ENCODE measurements at regions not wholly inside any gene's neighbourhood (a gene's known extent, or its start where the extent isn't known, plus 50 kb on each side); places are given as distances from the start of the nearest gene placed in this dataset.
"Not testable (repeated sequence)": the region's sequence is repeated elsewhere in the genome, so short reads cannot be mapped to it uniquely, and the experiment has no call there.

- no peak for DNase-seq (ENCODE audit: low spot score)
These were observed 1304.1 kb upstream of the CHAC2 start for GRCh38 chr2:52463457-52463856.

GRCh38 chr2:52456561-52457377 is 1310.8 kb upstream of the CHAC2 start:
- DNase-seq (ENCODE audit: low spot score), result no peak

GRCh38 chr2:52454962-52455361 is 1312.6 kb upstream of the CHAC2 start:
- DNase-seq (ENCODE audit: low spot score), result no peak

- no peak for DNase-seq (ENCODE audit: low spot score)
These were observed 1315.4 kb upstream of the CHAC2 start for GRCh38 chr2:52452201-52452600.

GRCh38 chr2:52445686-52446085 is 1321.9 kb upstream of the CHAC2 start:
- no peak for DNase-seq (ENCODE audit: low spot score)

- DNase-seq (ENCODE audit: low spot score), result no peak
These were observed 1336.2 kb upstream of the CHAC2 start for GRCh38 chr2:52431352-52431760.

GRCh38 chr2:52429740-52430139 is 1337.9 kb upstream of the CHAC2 start:
- DNase-seq (ENCODE audit: low spot score), result no peak

- no peak for DNase-seq (ENCODE audit: low spot score)
These were observed 1338.4 kb upstream of the CHAC2 start for GRCh38 chr2:52429171-52429570.

GRCh38 chr2:52428224-52428623 is 1339.4 kb upstream of the CHAC2 start:
- DNase-seq (ENCODE audit: low spot score), result no peak

- no peak for DNase-seq (ENCODE audit: low spot score)
These were observed 1343.9 kb upstream of the CHAC2 start for GRCh38 chr2:52423655-52424054.

GRCh38 chr2:52423111-52423510 is 1344.5 kb upstream of the CHAC2 start:
- DNase-seq (ENCODE audit: low spot score), result no peak

- DNase-seq (ENCODE audit: low spot score), result no peak
These were observed 1351.3 kb upstream of the CHAC2 start for GRCh38 chr2:52416340-52416739.

GRCh38 chr2:52414561-52415295 is 1352.9 kb upstream of the CHAC2 start:
- DNase-seq (ENCODE audit: low spot score), result no peak

- DNase-seq (ENCODE audit: low spot score), result not testable (repeated sequence)
These were observed 1358.1 kb upstream of the CHAC2 start for GRCh38 chr2:52409308-52410118.

- no peak for DNase-seq (ENCODE audit: low spot score)
These were observed 1361.6 kb upstream of the CHAC2 start for GRCh38 chr2:52405980-52406379.

- no peak for DNase-seq (ENCODE audit: low spot score)
These were observed 1362.7 kb upstream of the CHAC2 start for GRCh38 chr2:52404866-52405265.

GRCh38 chr2:52404046-52404445 is 1363.6 kb upstream of the CHAC2 start:
- no peak for DNase-seq (ENCODE audit: low spot score)

GRCh38 chr2:52402128-52402527 is 1365.5 kb upstream of the CHAC2 start:
- DNase-seq (ENCODE audit: low spot score), result no peak

GRCh38 chr2:52396836-52397235 is 1364.9 kb upstream of the NRXN1 start:
- DNase-seq (ENCODE audit: low spot score), result no peak

GRCh38 chr2:52395912-52396311 is 1364.0 kb upstream of the NRXN1 start:
- no peak for DNase-seq (ENCODE audit: low spot score)

GRCh38 chr2:52391621-52392020 is 1359.7 kb upstream of the NRXN1 start:
- no peak for DNase-seq (ENCODE audit: low spot score)

GRCh38 chr2:52390651-52391050 is 1358.7 kb upstream of the NRXN1 start:
- DNase-seq (ENCODE audit: low spot score), result no peak

All from pons (tissue), 1 donor.